ENCODE measurements at regions not wholly inside any gene's neighbourhood (a gene's known extent, or its start where the extent isn't known, plus 50 kb on each side); places are given as distances from the start of the nearest gene placed in this dataset.

- H3K4me3 ChIP-seq = no peak overlapping the region
- no peak for DNase-seq (ENCODE audit: low spot score)
- TF ChIP-seq CTCF (IDR thresholded peaks at IDR 0.05) (no peak), POLR2AphosphoS5 (IDR thresholded peaks at IDR 0.05) (no peak), POLR2A (IDR thresholded peaks at IDR 0.05) (no peak)
- no peaks in the 10 kb centered on the region for H3K36me3 ChIP-seq
- no peaks in the 10 kb centered on the region for H3K4me1 ChIP-seq (replicated peaks)
- intact Hi-C loops (cut with DNase I) = no loop called here
- H3K27me3 ChIP-seq (replicated peaks; ENCODE audit: insufficient read depth) = no peaks in the 10 kb centered on the region
- H3K9me3 ChIP-seq = no peaks in the 10 kb centered on the region
- H3K27ac ChIP-seq = no peak overlapping the region
- 94% methylated on average over 5 of the region's 5 CpGs for WGBS
Observed at GRCh38 chr4:62429297-62429696, 1229.2 kb downstream of the ADGRL3 start.

- Histone ChIP-seq H3K9me3 (no peaks in the 10 kb centered on the region), H3K4me3 (no peak overlapping the region), H3K36me3 (no peaks in the 10 kb centered on the region), H3K4me1 (replicated peaks) (no peaks in the 10 kb centered on the region), H3K27ac (no peak overlapping the region), H3K27me3 (replicated peaks; ENCODE audit: insufficient read depth) (no peaks in the 10 kb centered on the region)
- DNase-seq (ENCODE audit: low spot score) = no peak
- intact Hi-C loops (cut with DNase I) = no loop called here
- no peak for TF ChIP-seq CTCF (IDR thresholded peaks at IDR 0.05)
- no peak for TF ChIP-seq POLR2AphosphoS5 (IDR thresholded peaks at IDR 0.05)
- no peak for TF ChIP-seq POLR2A (IDR thresholded peaks at IDR 0.05)
- 89% methylated on average over 1 of the region's 1 CpG for WGBS
Observed at GRCh38 chr4:62415256-62415655, 1215.1 kb downstream of the ADGRL3 start.

- no peak overlapping the region for H3K27ac ChIP-seq
- intact Hi-C loops (cut with DNase I) = no loop called here
- no peak for DNase-seq (ENCODE audit: low spot score)
Observed at GRCh38 chr4:62414563-62414962, 1214.4 kb downstream of the ADGRL3 start.

GRCh38 chr4:62410371-62411003 is 1210.4 kb downstream of the ADGRL3 start:
- no peaks in the 10 kb centered on the region for H3K36me3 ChIP-seq
- H3K27me3 ChIP-seq (replicated peaks; ENCODE audit: insufficient read depth) = no peaks in the 10 kb centered on the region
- no peaks in the 10 kb centered on the region for H3K9me3 ChIP-seq
- intact Hi-C loops (cut with DNase I) = no loop called here
- H3K4me3 ChIP-seq = no peak overlapping the region
- no peak for DNase-seq (ENCODE audit: low spot score)
- TF ChIP-seq CTCF (IDR thresholded peaks at IDR 0.05) (no peak), POLR2AphosphoS5 (IDR thresholded peaks at IDR 0.05) (no peak), POLR2A (IDR thresholded peaks at IDR 0.05) (no peak)
- 86% methylated on average over 3 of the region's 3 CpGs for WGBS
- H3K27ac ChIP-seq = no peak overlapping the region
- H3K4me1 ChIP-seq (replicated peaks) = no peaks in the 10 kb centered on the region

More at GRCh38 chr4:62414563-62414962, 1214.4 kb downstream of the ADGRL3 start:
- Histone ChIP-seq H3K4me1 (replicated peaks) (no peaks in the 10 kb centered on the region), H3K36me3 (no peaks in the 10 kb centered on the region), H3K27me3 (replicated peaks; ENCODE audit: insufficient read depth) (no peaks in the 10 kb centered on the region), H3K4me3 (no peak overlapping the region), H3K9me3 (no peaks in the 10 kb centered on the region)
- TF ChIP-seq POLR2AphosphoS5 (IDR thresholded peaks at IDR 0.05) = no peak
- no peak for TF ChIP-seq CTCF (IDR thresholded peaks at IDR 0.05)
- no peak for TF ChIP-seq POLR2A (IDR thresholded peaks at IDR 0.05)

GRCh38 chr4:62408454-62408853 is 1208.3 kb downstream of the ADGRL3 start:
- no peaks in the 10 kb centered on the region for H3K27me3 ChIP-seq (replicated peaks; ENCODE audit: insufficient read depth)
- no peak for DNase-seq (ENCODE audit: low spot score)
- no peak for TF ChIP-seq POLR2AphosphoS5 (IDR thresholded peaks at IDR 0.05)
- no peak for TF ChIP-seq CTCF (IDR thresholded peaks at IDR 0.05)
- TF ChIP-seq POLR2A (IDR thresholded peaks at IDR 0.05) = no peak
- H3K4me3 ChIP-seq = no peak overlapping the region
- no peak overlapping the region for H3K27ac ChIP-seq
- H3K36me3 ChIP-seq = no peaks in the 10 kb centered on the region
- intact Hi-C loops (cut with DNase I) = no loop called here
- H3K4me1 ChIP-seq (replicated peaks) = no peaks in the 10 kb centered on the region
- H3K9me3 ChIP-seq = no peaks in the 10 kb centered on the region

All from prostate gland (tissue), 2 donors.